ENCODE measurements at regions not wholly inside any gene's neighbourhood (a gene's known extent, or its start where the extent isn't known, plus 50 kb on each side); places are given as distances from the start of the nearest gene placed in this dataset.

- TF ChIP-seq, protein P1, sequence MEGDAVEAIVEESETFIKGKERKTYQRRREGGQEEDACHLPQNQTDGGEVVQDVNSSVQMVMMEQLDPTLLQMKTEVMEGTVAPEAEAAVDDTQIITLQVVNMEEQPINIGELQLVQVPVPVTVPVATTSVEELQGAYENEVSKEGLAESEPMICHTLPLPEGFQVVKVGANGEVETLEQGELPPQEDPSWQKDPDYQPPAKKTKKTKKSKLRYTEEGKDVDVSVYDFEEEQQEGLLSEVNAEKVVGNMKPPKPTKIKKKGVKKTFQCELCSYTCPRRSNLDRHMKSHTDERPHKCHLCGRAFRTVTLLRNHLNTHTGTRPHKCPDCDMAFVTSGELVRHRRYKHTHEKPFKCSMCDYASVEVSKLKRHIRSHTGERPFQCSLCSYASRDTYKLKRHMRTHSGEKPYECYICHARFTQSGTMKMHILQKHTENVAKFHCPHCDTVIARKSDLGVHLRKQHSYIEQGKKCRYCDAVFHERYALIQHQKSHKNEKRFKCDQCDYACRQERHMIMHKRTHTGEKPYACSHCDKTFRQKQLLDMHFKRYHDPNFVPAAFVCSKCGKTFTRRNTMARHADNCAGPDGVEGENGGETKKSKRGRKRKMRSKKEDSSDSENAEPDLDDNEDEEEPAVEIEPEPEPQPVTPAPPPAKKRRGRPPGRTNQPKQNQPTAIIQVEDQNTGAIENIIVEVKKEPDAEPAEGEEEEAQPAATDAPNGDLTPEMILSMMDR (conservative IDR thresholded peaks at IDR 0.05 in 1 of 2, IDR thresholded peaks at IDR 0.05 in 1 of 2; ENCODE audit: low read depth in 1 of 2, low read length in 2 of 2), result no peak
- TF ChIP-seq EZH2 (IDR thresholded peaks at IDR 0.05; ENCODE audit: low read length, missing control alignments), result no peak
Measured at GRCh38 chr2:14716319-14716718, 83.8 kb downstream of the LRATD1 start.
